HG02852 (cell line): ENCODE measurements at regions not wholly inside any gene's neighbourhood (a gene's known extent, or its start where the extent isn't known, plus 50 kb on each side); places are given as distances from the start of the nearest gene placed in this dataset.
"Not testable (repeated sequence)": the region's sequence is repeated elsewhere in the genome, so short reads cannot be mapped to it uniquely, and the experiment has no call there.

Experiments
- ATAC-seq: cut with Tn5 transposase; IDR thresholded peaks from one replicate; pipeline ENCODE4 v1.9.1; 2021; ENCODE audit warnings: mild to moderate bottlenecking, moderate library complexity; ENCODE audit not compliant: unreplicated experiment

GRCh38 chr16:66247516-66248481 is 118.7 kb upstream of the CDH5 start:
- ATAC-seq = no peak

- ATAC-seq = no peak
These were observed 120.6 kb upstream of the CDH5 start for GRCh38 chr16:66245868-66246267.

GRCh38 chr16:66245072-66245471 is 121.4 kb upstream of the CDH5 start:
- ATAC-seq = no peak

- ATAC-seq = no peak
These were observed 123.8 kb upstream of the CDH5 start for GRCh38 chr16:66242672-66243071.

- ATAC-seq = not testable (repeated sequence)
These were observed 124.3 kb upstream of the CDH5 start for GRCh38 chr16:66242206-66242605.

GRCh38 chr16:66240631-66241395 is 125.7 kb upstream of the CDH5 start:
- ATAC-seq = no peak

GRCh38 chr16:66240088-66240487 is 126.4 kb upstream of the CDH5 start:
- ATAC-seq = no peak

GRCh38 chr16:66238696-66239095 is 127.8 kb upstream of the CDH5 start:
- ATAC-seq = no peak

GRCh38 chr16:66236301-66236700 is 130.2 kb upstream of the CDH5 start:
- ATAC-seq = no peak

- ATAC-seq = no peak
These were observed 134.9 kb upstream of the CDH5 start for GRCh38 chr16:66231452-66232160.

- ATAC-seq = no peak
These were observed 136.8 kb upstream of the CDH5 start for GRCh38 chr16:66229651-66230050.

- ATAC-seq = no peak
These were observed 137.7 kb upstream of the CDH5 start for GRCh38 chr16:66228792-66229191.

GRCh38 chr16:66227766-66228530 is 138.5 kb upstream of the CDH5 start:
- no peak for ATAC-seq

GRCh38 chr16:66226762-66227161 is 139.7 kb upstream of the CDH5 start:
- no peak for ATAC-seq

- ATAC-seq = no peak
These were observed 140.8 kb upstream of the CDH5 start for GRCh38 chr16:66225696-66226095.

GRCh38 chr16:66224626-66225025 is 141.9 kb upstream of the CDH5 start:
- ATAC-seq = no peak

- no peak for ATAC-seq
These were observed 142.3 kb upstream of the CDH5 start for GRCh38 chr16:66224186-66224585.

- ATAC-seq = no peak
These were observed 143.2 kb upstream of the CDH5 start for GRCh38 chr16:66223176-66223780.

GRCh38 chr16:66222756-66223155 is 143.7 kb upstream of the CDH5 start:
- no peak for ATAC-seq

- ATAC-seq = no peak
These were observed 145.8 kb upstream of the CDH5 start for GRCh38 chr16:66220702-66221101.
